ENCODE measurements at regions not wholly inside any gene's neighbourhood (a gene's known extent, or its start where the extent isn't known, plus 50 kb on each side); places are given as distances from the start of the nearest gene placed in this dataset.

DNA sequence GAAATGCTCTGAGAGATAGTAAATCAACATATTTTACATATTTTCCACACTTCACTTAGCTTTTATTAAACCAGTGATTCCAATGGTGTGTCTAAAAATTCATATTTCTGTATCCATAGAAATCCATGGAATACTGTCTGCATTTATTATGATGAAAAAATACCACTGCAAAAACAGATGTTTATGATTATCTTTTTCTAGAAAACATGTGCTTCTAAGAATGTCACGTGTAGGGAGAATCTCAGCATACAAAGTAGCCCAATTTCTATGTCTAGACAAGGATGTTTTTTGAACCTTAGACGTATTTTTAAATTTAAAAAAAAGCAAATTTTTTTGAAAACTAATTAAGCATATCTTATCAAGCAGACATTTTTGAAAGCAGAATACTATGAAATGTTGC, 622.4 kb downstream of the TENT5A start:
- TF ChIP-seq, protein P1, sequence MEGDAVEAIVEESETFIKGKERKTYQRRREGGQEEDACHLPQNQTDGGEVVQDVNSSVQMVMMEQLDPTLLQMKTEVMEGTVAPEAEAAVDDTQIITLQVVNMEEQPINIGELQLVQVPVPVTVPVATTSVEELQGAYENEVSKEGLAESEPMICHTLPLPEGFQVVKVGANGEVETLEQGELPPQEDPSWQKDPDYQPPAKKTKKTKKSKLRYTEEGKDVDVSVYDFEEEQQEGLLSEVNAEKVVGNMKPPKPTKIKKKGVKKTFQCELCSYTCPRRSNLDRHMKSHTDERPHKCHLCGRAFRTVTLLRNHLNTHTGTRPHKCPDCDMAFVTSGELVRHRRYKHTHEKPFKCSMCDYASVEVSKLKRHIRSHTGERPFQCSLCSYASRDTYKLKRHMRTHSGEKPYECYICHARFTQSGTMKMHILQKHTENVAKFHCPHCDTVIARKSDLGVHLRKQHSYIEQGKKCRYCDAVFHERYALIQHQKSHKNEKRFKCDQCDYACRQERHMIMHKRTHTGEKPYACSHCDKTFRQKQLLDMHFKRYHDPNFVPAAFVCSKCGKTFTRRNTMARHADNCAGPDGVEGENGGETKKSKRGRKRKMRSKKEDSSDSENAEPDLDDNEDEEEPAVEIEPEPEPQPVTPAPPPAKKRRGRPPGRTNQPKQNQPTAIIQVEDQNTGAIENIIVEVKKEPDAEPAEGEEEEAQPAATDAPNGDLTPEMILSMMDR (tag by site-specific recombination; IDR thresholded peaks at IDR 0.05), result no peak
- TF ChIP-seq ZNF114 (tag by site-specific recombination; IDR thresholded peaks at IDR 0.05) (no peak), ZNF121 (tag by site-specific recombination; IDR thresholded peaks at IDR 0.05) (no peak), ZNF404 (tag by site-specific recombination; IDR thresholded peaks at IDR 0.05) (no peak), YY1 (tag by site-specific recombination; IDR thresholded peaks at IDR 0.05) (no peak), OVOL3 (tag by site-specific recombination; IDR thresholded peaks at IDR 0.05) (no peak), GLI2 (tag by site-specific recombination; IDR thresholded peaks at IDR 0.05; ENCODE audit: borderline replicate concordance, low read depth) (no peak), ZNF174 (tag by site-specific recombination; IDR thresholded peaks at IDR 0.05) (no peak)
- TF ChIP-seq, protein P2, sequence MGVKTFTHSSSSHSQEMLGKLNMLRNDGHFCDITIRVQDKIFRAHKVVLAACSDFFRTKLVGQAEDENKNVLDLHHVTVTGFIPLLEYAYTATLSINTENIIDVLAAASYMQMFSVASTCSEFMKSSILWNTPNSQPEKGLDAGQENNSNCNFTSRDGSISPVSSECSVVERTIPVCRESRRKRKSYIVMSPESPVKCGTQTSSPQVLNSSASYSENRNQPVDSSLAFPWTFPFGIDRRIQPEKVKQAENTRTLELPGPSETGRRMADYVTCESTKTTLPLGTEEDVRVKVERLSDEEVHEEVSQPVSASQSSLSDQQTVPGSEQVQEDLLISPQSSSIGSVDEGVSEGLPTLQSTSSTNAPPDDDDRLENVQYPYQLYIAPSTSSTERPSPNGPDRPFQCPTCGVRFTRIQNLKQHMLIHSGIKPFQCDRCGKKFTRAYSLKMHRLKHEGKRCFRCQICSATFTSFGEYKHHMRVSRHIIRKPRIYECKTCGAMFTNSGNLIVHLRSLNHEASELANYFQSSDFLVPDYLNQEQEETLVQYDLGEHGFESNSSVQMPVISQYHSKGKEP (tag by site-specific recombination; IDR thresholded peaks at IDR 0.05), result no peak
- TF ChIP-seq, protein P3, sequence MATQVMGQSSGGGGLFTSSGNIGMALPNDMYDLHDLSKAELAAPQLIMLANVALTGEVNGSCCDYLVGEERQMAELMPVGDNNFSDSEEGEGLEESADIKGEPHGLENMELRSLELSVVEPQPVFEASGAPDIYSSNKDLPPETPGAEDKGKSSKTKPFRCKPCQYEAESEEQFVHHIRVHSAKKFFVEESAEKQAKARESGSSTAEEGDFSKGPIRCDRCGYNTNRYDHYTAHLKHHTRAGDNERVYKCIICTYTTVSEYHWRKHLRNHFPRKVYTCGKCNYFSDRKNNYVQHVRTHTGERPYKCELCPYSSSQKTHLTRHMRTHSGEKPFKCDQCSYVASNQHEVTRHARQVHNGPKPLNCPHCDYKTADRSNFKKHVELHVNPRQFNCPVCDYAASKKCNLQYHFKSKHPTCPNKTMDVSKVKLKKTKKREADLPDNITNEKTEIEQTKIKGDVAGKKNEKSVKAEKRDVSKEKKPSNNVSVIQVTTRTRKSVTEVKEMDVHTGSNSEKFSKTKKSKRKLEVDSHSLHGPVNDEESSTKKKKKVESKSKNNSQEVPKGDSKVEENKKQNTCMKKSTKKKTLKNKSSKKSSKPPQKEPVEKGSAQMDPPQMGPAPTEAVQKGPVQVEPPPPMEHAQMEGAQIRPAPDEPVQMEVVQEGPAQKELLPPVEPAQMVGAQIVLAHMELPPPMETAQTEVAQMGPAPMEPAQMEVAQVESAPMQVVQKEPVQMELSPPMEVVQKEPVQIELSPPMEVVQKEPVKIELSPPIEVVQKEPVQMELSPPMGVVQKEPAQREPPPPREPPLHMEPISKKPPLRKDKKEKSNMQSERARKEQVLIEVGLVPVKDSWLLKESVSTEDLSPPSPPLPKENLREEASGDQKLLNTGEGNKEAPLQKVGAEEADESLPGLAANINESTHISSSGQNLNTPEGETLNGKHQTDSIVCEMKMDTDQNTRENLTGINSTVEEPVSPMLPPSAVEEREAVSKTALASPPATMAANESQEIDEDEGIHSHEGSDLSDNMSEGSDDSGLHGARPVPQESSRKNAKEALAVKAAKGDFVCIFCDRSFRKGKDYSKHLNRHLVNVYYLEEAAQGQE (tag by site-specific recombination; IDR thresholded peaks at IDR 0.05), result no peak
- TF ChIP-seq, protein P4, sequence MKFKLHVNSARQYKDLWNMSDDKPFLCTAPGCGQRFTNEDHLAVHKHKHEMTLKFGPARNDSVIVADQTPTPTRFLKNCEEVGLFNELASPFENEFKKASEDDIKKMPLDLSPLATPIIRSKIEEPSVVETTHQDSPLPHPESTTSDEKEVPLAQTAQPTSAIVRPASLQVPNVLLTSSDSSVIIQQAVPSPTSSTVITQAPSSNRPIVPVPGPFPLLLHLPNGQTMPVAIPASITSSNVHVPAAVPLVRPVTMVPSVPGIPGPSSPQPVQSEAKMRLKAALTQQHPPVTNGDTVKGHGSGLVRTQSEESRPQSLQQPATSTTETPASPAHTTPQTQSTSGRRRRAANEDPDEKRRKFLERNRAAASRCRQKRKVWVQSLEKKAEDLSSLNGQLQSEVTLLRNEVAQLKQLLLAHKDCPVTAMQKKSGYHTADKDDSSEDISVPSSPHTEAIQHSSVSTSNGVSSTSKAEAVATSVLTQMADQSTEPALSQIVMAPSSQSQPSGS (tag by site-specific recombination; IDR thresholded peaks at IDR 0.05; ENCODE audit: low read depth), result no peak
- TF ChIP-seq, protein P5, sequence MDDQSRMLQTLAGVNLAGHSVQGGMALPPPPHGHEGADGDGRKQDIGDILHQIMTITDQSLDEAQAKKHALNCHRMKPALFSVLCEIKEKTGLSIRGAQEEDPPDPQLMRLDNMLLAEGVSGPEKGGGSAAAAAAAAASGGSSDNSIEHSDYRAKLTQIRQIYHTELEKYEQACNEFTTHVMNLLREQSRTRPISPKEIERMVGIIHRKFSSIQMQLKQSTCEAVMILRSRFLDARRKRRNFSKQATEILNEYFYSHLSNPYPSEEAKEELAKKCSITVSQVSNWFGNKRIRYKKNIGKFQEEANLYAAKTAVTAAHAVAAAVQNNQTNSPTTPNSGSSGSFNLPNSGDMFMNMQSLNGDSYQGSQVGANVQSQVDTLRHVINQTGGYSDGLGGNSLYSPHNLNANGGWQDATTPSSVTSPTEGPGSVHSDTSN (CRISPR knock-in tag; IDR thresholded peaks at IDR 0.05), result no peak
